ENCODE measurements at regions not wholly inside any gene's neighbourhood (a gene's known extent, or its start where the extent isn't known, plus 50 kb on each side); places are given as distances from the start of the nearest gene placed in this dataset.

GRCh38 chr11:38266691-38267090, 1668.7 kb upstream of the RAG2 start:
- CTCF ChIA-PET: no interaction called here
- Histone ChIP-seq H3K9ac (ENCODE audit: low read length) (no peak overlapping the region), H3K9me3 (ENCODE audit: control insufficient read depth in 1 of 2, insufficient read depth in 1 of 2, low read depth in 1 of 2, low read length in 2 of 2) (peaks cover 7 to 13% of the 10 kb centered on the region in 2 experiments; a peak in 2 of 4 replicates), H3K79me2 (ENCODE audit: insufficient read depth, low read length) (no peaks in the 10 kb centered on the region), H3K36me3 (ENCODE audit: control insufficient read depth in 1 of 2, insufficient read depth in 2 of 2, low read length in 2 of 2) (no peaks in the 10 kb centered on the region), H3K27me3 (ENCODE audit: insufficient read depth, low read length) (no peaks in the 10 kb centered on the region), H3K4me3 (replicated peaks in 1 of 2; ENCODE audit: low read depth in 1 of 2, low read length in 2 of 2) (no peak overlapping the region), H3K9me2 (ENCODE audit: insufficient read depth) (no peaks in the 10 kb centered on the region), H4K20me1 (ENCODE audit: insufficient read depth) (no peaks in the 10 kb centered on the region), H3K4me1 (ENCODE audit: control insufficient read depth in 1 of 2, insufficient read depth in 2 of 2, low read length in 2 of 2) (no peaks in the 10 kb centered on the region), H3K4me2 (ENCODE audit: low read length) (no peak overlapping the region), H3K27ac (ENCODE audit: low read depth, low read length) (no peak overlapping the region), H2AFZ (ENCODE audit: low read depth, low read length, poor library complexity, severe bottlenecking) (no peak overlapping the region)
- DNase-seq (ENCODE audit: low read depth, low spot score): no peak
- ATAC-seq: no peak
- no TSS peak for BruUV-seq (replicated peaks)
- POLR2A ChIA-PET: no interaction called here
- RAD21 ChIA-PET (ENCODE audit: low non-redundant PET in 1 of 2, low total read pairs in 2 of 2, uncharacterized antibody in 2 of 2, unreplicated experiment in 2 of 2): no interaction called here
- TF ChIP-seq POLR2A (IDR thresholded peaks at IDR 0.05; ENCODE audit: borderline replicate concordance, extremely low read depth, insufficient read depth, insufficient read length): no peak
- TF ChIP-seq YY1 (IDR thresholded peaks at IDR 0.05; ENCODE audit: extremely low read depth, insufficient replicate concordance, low read depth, low read length): no peak
- TF ChIP-seq FOSL1 (IDR thresholded peaks at IDR 0.05; ENCODE audit: low read depth): no peak
- intact Hi-C loops (cut with micrococcal nuclease): no loop called here

- Histone ChIP-seq H3K9ac (ENCODE audit: low read length) (no peak overlapping the region), H3K27ac (ENCODE audit: low read depth, low read length) (no peak overlapping the region), H3K9me2 (ENCODE audit: insufficient read depth) (no peaks in the 10 kb centered on the region), H2AFZ (ENCODE audit: low read depth, low read length, poor library complexity, severe bottlenecking) (no peak overlapping the region), H3K4me3 (replicated peaks in 1 of 2; ENCODE audit: low read depth in 1 of 2, low read length in 2 of 2) (no peak overlapping the region), H3K4me2 (ENCODE audit: low read length) (no peak overlapping the region), H3K79me2 (ENCODE audit: insufficient read depth, low read length) (no peaks in the 10 kb centered on the region), H3K4me1 (ENCODE audit: control insufficient read depth in 1 of 2, insufficient read depth in 2 of 2, low read length in 2 of 2) (no peaks in the 10 kb centered on the region), H3K27me3 (ENCODE audit: insufficient read depth, low read length) (no peaks in the 10 kb centered on the region), H3K9me3 (ENCODE audit: control insufficient read depth in 1 of 2, insufficient read depth in 1 of 2, low read depth in 1 of 2, low read length in 2 of 2) (peaks cover 0 to 13% of the 10 kb centered on the region in 2 experiments; a peak in 1 of 4 replicates), H4K20me1 (ENCODE audit: insufficient read depth) (no peaks in the 10 kb centered on the region), H3K36me3 (ENCODE audit: control insufficient read depth in 1 of 2, insufficient read depth in 2 of 2, low read length in 2 of 2) (no peaks in the 10 kb centered on the region)
- ATAC-seq (no peak), DNase-seq (ENCODE audit: low read depth, low spot score) (no peak)
- POLR2A ChIA-PET: no interaction called here
- CTCF ChIA-PET: no interaction called here
- intact Hi-C loops (cut with micrococcal nuclease): no loop called here
- RAD21 ChIA-PET (ENCODE audit: low non-redundant PET in 1 of 2, low total read pairs in 2 of 2, uncharacterized antibody in 2 of 2, unreplicated experiment in 2 of 2): no interaction called here
- BruUV-seq (replicated peaks): no TSS peak
- TF ChIP-seq POLR2AphosphoS5 (IDR thresholded peaks at IDR 0.05; ENCODE audit: low read depth, low read length): no peak
- TF ChIP-seq REST (IDR thresholded peaks at IDR 0.05; ENCODE audit: low read depth): no peak
- TF ChIP-seq EZH2 (IDR thresholded peaks at IDR 0.05): no peak
- no peak for TF ChIP-seq ATF3 (IDR thresholded peaks at IDR 0.05)
- no peak for TF ChIP-seq YY1 (IDR thresholded peaks at IDR 0.05; ENCODE audit: extremely low read depth, insufficient replicate concordance, low read depth, low read length)
- TF ChIP-seq EGR1 (IDR thresholded peaks at IDR 0.05; ENCODE audit: low read depth): no peak
- no peak for TF ChIP-seq EZH2phosphoT487 (IDR thresholded peaks at IDR 0.05; ENCODE audit: borderline replicate concordance)
- no peak for TF ChIP-seq RAD21 (IDR thresholded peaks at IDR 0.05; ENCODE audit: low read depth)
- no peak for TF ChIP-seq CBX3 (IDR thresholded peaks at IDR 0.05; ENCODE audit: low read depth)
- no peak for TF ChIP-seq FOSL1 (IDR thresholded peaks at IDR 0.05; ENCODE audit: low read depth)
- TF ChIP-seq SRF (IDR thresholded peaks at IDR 0.05; ENCODE audit: low read depth): no peak
- no peak for TF ChIP-seq SIN3A (IDR thresholded peaks at IDR 0.05; ENCODE audit: low read depth)
- TF ChIP-seq TCF7L2 (IDR thresholded peaks at IDR 0.05; ENCODE audit: borderline replicate concordance, extremely low read depth, insufficient read depth, insufficient read length): no peak
- TF ChIP-seq ZFX (IDR thresholded peaks at IDR 0.05): no peak
- no peak for TF ChIP-seq JUND (IDR thresholded peaks at IDR 0.05)
- TF ChIP-seq MAX (IDR thresholded peaks at IDR 0.05): no peak
Measured at GRCh38 chr11:38256436-38256835, 1658.4 kb upstream of the RAG2 start.
